Epithelial cell of esophagus (primary cell): ENCODE measurements at regions not wholly inside any gene's neighbourhood (a gene's known extent, or its start where the extent isn't known, plus 50 kb on each side); places are given as distances from the start of the nearest gene placed in this dataset.
A peak's percentile ranks its signal among the peaks of the same experiment; 100 is the strongest.

ENCODE experiments used
- DNase-seq: peaks from one replicate; pipeline ENCODE4 v3.0.0; 2010; ENCODE audit warnings: low read depth
- H3K4me3 ChIP-seq: 2 replicates; pipeline ENCODE4 v1.5.1; 2011; ENCODE audit warnings: mild to moderate bottlenecking, low read length, control low read depth
- CTCF ChIP-seq: IDR thresholded peaks from 2 replicates; pipeline ENCODE4 v1.5.1; 2011; ENCODE audit warnings: low read depth, mild to moderate bottlenecking, low read length, control low read depth, inconsistent platforms; ENCODE audit not compliant: insufficient read depth; ENCODE audit errors: missing control alignments

GRCh38 chr6:130585587-130585986 is 219.8 kb downstream of the TMEM200A start:
- no peak overlapping the region for H3K4me3 ChIP-seq
- no peak for TF ChIP-seq CTCF
- DNase-seq: no peak

DNA sequence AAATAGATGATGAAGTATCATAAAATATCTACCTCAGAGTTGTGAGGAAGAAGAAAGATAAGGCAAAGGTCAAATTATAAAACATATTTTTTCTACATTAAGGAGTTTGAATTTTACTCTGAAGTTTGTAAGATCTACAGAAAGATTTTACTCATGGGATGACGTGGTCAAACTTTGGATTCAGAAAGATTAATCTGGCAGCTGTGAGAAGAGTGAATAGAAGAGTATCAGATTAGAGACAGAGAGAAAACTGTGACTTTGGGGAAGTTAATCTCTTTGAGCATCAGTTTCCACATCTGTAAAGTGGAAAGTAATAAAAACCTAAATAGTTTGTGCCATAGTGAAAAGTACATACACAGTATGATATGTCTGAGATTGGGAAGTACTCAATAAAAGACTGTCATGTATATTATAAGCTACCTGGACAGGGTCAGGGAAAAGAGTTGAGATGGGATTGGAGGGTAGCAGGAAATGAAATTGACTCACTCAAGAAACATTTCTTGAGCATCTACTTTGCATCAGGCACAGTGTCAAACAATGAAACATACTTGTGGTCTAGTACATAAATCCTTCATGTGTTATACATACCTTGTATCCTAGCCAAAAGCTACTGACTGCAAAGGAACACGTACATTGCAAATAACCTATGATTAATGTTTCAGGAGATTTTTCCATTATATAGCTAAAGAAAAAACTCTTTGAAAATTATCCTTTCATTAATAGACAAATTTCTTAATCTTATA is 222.1 kb downstream of the TMEM200A start:
- H3K4me3 ChIP-seq: no peak overlapping the region
- no peak for TF ChIP-seq CTCF
- peak; percentile 81 for DNase-seq

DNA sequence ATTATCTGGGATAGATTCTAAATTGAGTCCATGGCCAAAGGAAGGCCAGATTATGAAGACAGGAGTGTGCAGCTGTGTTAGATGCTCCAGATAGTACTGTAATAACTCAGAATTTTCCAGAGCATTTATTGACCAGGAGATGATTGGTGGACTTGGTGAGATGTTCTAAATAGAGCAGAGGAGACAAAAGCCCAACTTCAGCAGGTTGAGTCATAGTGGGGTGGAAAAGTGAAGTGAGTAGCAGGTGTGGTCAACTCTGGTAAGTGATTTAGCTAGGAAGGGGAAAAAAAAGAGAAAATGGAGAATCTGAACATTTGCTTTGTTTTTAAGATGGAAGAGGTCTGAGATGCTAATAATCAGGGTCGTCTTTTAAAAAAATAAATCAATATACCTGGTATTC is 227.4 kb downstream of the TMEM200A start:
- no peak overlapping the region for H3K4me3 ChIP-seq
- DNase-seq: no peak
- no peak for TF ChIP-seq CTCF

- no peak for TF ChIP-seq CTCF
- no peak for DNase-seq
- H3K4me3 ChIP-seq: no peak overlapping the region
These were observed 228.1 kb downstream of the TMEM200A start for GRCh38 chr6:130593948-130594347.

GRCh38 chr6:130598021-130598989 is 228.9 kb upstream of the SMLR1 start:
- H3K4me3 ChIP-seq: no peak overlapping the region
- peak; percentile 36 for DNase-seq
- TF ChIP-seq CTCF: no peak

GRCh38 chr6:130600880-130601341 is 226.3 kb upstream of the SMLR1 start:
- no peak overlapping the region for H3K4me3 ChIP-seq
- TF ChIP-seq CTCF: no peak
- DNase-seq: peak; percentile 85
